ENCODE measurements at regions not wholly inside any gene's neighbourhood (a gene's known extent, or its start where the extent isn't known, plus 50 kb on each side); places are given as distances from the start of the nearest gene placed in this dataset.

DNA sequence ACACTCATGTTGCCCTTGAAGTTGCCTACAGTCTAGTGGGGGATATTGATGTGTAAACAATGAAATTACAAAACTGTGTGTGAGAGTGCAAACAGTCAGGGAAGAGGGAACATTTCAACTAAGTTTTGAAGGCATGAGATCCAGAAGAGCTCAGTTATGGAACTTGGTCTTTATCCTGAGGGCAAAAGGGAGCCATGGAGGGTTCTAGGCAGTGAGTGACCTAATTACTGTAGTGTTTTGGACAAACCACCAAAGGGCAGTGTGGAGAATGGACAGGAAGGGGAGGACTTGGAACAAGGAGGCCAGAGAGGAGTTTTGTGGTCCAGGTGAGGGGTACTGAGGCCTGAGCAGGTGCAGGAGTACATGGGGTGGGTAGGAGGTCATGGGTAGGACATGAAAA is 143.7 kb upstream of the SMIM23 start:
- TF ChIP-seq, protein P1, sequence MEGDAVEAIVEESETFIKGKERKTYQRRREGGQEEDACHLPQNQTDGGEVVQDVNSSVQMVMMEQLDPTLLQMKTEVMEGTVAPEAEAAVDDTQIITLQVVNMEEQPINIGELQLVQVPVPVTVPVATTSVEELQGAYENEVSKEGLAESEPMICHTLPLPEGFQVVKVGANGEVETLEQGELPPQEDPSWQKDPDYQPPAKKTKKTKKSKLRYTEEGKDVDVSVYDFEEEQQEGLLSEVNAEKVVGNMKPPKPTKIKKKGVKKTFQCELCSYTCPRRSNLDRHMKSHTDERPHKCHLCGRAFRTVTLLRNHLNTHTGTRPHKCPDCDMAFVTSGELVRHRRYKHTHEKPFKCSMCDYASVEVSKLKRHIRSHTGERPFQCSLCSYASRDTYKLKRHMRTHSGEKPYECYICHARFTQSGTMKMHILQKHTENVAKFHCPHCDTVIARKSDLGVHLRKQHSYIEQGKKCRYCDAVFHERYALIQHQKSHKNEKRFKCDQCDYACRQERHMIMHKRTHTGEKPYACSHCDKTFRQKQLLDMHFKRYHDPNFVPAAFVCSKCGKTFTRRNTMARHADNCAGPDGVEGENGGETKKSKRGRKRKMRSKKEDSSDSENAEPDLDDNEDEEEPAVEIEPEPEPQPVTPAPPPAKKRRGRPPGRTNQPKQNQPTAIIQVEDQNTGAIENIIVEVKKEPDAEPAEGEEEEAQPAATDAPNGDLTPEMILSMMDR (conservative IDR thresholded peaks at IDR 0.05; ENCODE audit: low read depth, low read length): no peak
- TF ChIP-seq EZH2 (IDR thresholded peaks at IDR 0.05; ENCODE audit: borderline replicate concordance, low read depth, low read length, poor library complexity, severe bottlenecking): no peak

Data from A673 (cell line).